ENCODE measurements at regions not wholly inside any gene's neighbourhood (a gene's known extent, or its start where the extent isn't known, plus 50 kb on each side); places are given as distances from the start of the nearest gene placed in this dataset.

DNA sequence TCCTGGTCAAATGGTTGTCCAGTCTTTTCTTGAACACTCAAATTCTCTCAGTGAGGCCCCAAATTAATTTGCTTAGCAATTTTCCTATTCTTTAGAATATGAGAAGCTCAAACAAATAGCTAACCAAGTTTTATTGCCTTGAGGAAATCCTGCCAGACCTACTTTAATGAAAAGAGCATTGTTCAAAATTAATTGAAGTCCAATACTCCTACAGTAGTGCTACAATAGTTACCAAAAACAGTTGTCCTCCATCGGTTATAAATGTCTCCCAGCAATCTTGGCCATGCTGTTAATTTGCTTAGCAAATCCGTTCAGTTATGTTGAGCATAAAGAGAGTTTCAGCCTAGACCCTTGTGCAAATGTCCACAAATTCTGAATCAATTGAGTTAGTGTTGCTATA, 112.9 kb downstream of the MAB21L3 start:
- H3K27ac ChIP-seq (ENCODE audit: control insufficient read depth, insufficient read depth, low read length) = no peak overlapping the region
- H3K9me3 ChIP-seq (ENCODE audit: control insufficient read depth, low read depth, low read length) = no peaks in the 10 kb centered on the region
- H3K9me1 ChIP-seq (ENCODE audit: control insufficient read depth, extremely low read depth, insufficient read depth, low read length) = no peaks in the 10 kb centered on the region
- no peaks in the 10 kb centered on the region for H3K79me2 ChIP-seq (ENCODE audit: control insufficient read depth, insufficient read depth, low read length)
- no peak overlapping the region for H3K4me2 ChIP-seq (ENCODE audit: control insufficient read depth, extremely low read depth, insufficient read depth, low read depth, low read length)
- H2AFZ ChIP-seq (ENCODE audit: control insufficient read depth, low read length) = no peak overlapping the region
- dilution Hi-C loops (cut with MboI; ENCODE audit: extremely low pct_ligation_motif_present, low sequenced_read_pairs) = no loop called here
- H3K4me3 ChIP-seq (ENCODE audit: control insufficient read depth in 2 of 3, extremely low read depth in 1 of 3, insufficient read depth in 2 of 3, low read depth in 1 of 3, low read length in 3 of 3) = no peak overlapping the region
- no peaks in the 10 kb centered on the region for H3K36me3 ChIP-seq (ENCODE audit: control insufficient read depth in 2 of 2, extremely low read depth in 1 of 2, insufficient read depth in 2 of 2, low read length in 2 of 2)
- peaks cover 3% of the 10 kb centered on the region for H3K27me3 ChIP-seq (ENCODE audit: control insufficient read depth, extremely low read depth, insufficient read depth, low read length)
- DNase-seq (ENCODE audit: low read depth, low spot score) (no peak), FAIRE-seq (no peak)
- H3K4me1 ChIP-seq (ENCODE audit: control insufficient read depth, extremely low read depth, insufficient read depth, low read length) = no peaks in the 10 kb centered on the region
- TF ChIP-seq, protein P1, sequence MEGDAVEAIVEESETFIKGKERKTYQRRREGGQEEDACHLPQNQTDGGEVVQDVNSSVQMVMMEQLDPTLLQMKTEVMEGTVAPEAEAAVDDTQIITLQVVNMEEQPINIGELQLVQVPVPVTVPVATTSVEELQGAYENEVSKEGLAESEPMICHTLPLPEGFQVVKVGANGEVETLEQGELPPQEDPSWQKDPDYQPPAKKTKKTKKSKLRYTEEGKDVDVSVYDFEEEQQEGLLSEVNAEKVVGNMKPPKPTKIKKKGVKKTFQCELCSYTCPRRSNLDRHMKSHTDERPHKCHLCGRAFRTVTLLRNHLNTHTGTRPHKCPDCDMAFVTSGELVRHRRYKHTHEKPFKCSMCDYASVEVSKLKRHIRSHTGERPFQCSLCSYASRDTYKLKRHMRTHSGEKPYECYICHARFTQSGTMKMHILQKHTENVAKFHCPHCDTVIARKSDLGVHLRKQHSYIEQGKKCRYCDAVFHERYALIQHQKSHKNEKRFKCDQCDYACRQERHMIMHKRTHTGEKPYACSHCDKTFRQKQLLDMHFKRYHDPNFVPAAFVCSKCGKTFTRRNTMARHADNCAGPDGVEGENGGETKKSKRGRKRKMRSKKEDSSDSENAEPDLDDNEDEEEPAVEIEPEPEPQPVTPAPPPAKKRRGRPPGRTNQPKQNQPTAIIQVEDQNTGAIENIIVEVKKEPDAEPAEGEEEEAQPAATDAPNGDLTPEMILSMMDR (optimal IDR thresholded peaks at IDR 0.05 in 1 of 3, IDR thresholded peaks at IDR 0.05 in 1 of 3, conservative IDR thresholded peaks at IDR 0.05 in 1 of 3; ENCODE audit: extremely low read depth in 1 of 3, insufficient read depth in 2 of 3, low read length in 3 of 3) = no peak
- no peak for TF ChIP-seq EZH2 (IDR thresholded peaks at IDR 0.05; ENCODE audit: low read length)
- no peaks in the 10 kb centered on the region for H4K20me1 ChIP-seq (ENCODE audit: control insufficient read depth, extremely low read depth, insufficient read depth, low read length)
- no peak overlapping the region for H3K9ac ChIP-seq (ENCODE audit: control insufficient read depth, extremely low read depth, insufficient read depth, low read length)

DNA sequence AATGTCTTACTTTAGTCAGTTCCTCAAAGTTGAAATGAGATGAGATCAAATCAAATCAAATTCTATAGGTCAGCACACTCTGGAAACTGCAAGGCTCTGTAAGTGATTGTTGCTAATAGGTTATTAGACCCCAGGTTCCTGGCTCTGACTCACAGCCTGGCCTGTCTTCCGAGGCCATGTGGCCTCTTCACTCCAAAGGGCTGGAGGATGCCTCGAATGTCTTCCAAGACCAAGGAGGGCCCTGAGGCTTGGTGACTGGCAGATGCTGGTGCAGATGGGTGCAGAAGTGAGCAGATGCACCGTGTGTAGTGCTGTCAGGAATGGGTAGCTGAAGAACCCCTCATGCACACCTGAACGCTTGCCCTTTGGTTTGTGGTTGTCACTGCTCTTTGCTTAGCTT, 113.4 kb downstream of the MAB21L3 start:
- Histone ChIP-seq H3K9me3 (ENCODE audit: control insufficient read depth, low read depth, low read length) (no peaks in the 10 kb centered on the region), H3K27me3 (ENCODE audit: control insufficient read depth, extremely low read depth, insufficient read depth, low read length) (peaks cover 3% of the 10 kb centered on the region), H3K27ac (ENCODE audit: control insufficient read depth, insufficient read depth, low read length) (no peak overlapping the region), H3K4me1 (ENCODE audit: control insufficient read depth, extremely low read depth, insufficient read depth, low read length) (no peaks in the 10 kb centered on the region), H3K9ac (ENCODE audit: control insufficient read depth, extremely low read depth, insufficient read depth, low read length) (no peak overlapping the region), H3K4me2 (ENCODE audit: control insufficient read depth, extremely low read depth, insufficient read depth, low read depth, low read length) (no peak overlapping the region), H3K36me3 (ENCODE audit: control insufficient read depth in 2 of 2, extremely low read depth in 1 of 2, insufficient read depth in 2 of 2, low read length in 2 of 2) (no peaks in the 10 kb centered on the region), H4K20me1 (ENCODE audit: control insufficient read depth, extremely low read depth, insufficient read depth, low read length) (no peaks in the 10 kb centered on the region), H3K79me2 (ENCODE audit: control insufficient read depth, insufficient read depth, low read length) (no peaks in the 10 kb centered on the region), H3K4me3 (ENCODE audit: control insufficient read depth in 2 of 3, extremely low read depth in 1 of 3, insufficient read depth in 2 of 3, low read depth in 1 of 3, low read length in 3 of 3) (no peak overlapping the region), H2AFZ (ENCODE audit: control insufficient read depth, low read length) (no peak overlapping the region), H3K9me1 (ENCODE audit: control insufficient read depth, extremely low read depth, insufficient read depth, low read length) (no peaks in the 10 kb centered on the region)
- dilution Hi-C loops (cut with MboI; ENCODE audit: extremely low pct_ligation_motif_present, low sequenced_read_pairs) = no loop called here
- FAIRE-seq = no peak
- DNase-seq (ENCODE audit: low read depth, low spot score) = no peak
- TF ChIP-seq EZH2 (IDR thresholded peaks at IDR 0.05; ENCODE audit: low read length) = no peak
- TF ChIP-seq, protein P1 (optimal IDR thresholded peaks at IDR 0.05 in 1 of 3, IDR thresholded peaks at IDR 0.05 in 1 of 3, conservative IDR thresholded peaks at IDR 0.05 in 1 of 3; ENCODE audit: extremely low read depth in 1 of 3, insufficient read depth in 2 of 3, low read length in 3 of 3) = no peak
